Right lobe of liver (tissue), 4 donors: ENCODE measurements at regions not wholly inside any gene's neighbourhood (a gene's known extent, or its start where the extent isn't known, plus 50 kb on each side); places are given as distances from the start of the nearest gene placed in this dataset.

Source experiments
- POLR2A ChIP-seq: fragments of 450-650 bp; IDR thresholded peaks from one replicate; pipeline ENCODE4 v1.6.1; 2017; ENCODE audit warnings: antibody characterized with exemption, mild to moderate bottlenecking
- TF ChIP-seq, protein P1 (sequence below), 4 donors: fragments of 200-600 bp in 3 of 4; fragments of 450-650 bp in 1 of 4; IDR thresholded peaks; one replicate each; pipeline versions ENCODE4 v1.5.1 to v1.8.0; 2016 to 2022; ENCODE audit warnings: antibody characterized with exemption in 4 of 4, mild to moderate bottlenecking in 2 of 4
- donor health status: DM: no; HTN: no; CAD: no.
- donor health status: DM: no; HTN: no; CAD: no.
- donor health status: DM: no; HTN: yes; CAD: no.

- TF ChIP-seq, protein P1, sequence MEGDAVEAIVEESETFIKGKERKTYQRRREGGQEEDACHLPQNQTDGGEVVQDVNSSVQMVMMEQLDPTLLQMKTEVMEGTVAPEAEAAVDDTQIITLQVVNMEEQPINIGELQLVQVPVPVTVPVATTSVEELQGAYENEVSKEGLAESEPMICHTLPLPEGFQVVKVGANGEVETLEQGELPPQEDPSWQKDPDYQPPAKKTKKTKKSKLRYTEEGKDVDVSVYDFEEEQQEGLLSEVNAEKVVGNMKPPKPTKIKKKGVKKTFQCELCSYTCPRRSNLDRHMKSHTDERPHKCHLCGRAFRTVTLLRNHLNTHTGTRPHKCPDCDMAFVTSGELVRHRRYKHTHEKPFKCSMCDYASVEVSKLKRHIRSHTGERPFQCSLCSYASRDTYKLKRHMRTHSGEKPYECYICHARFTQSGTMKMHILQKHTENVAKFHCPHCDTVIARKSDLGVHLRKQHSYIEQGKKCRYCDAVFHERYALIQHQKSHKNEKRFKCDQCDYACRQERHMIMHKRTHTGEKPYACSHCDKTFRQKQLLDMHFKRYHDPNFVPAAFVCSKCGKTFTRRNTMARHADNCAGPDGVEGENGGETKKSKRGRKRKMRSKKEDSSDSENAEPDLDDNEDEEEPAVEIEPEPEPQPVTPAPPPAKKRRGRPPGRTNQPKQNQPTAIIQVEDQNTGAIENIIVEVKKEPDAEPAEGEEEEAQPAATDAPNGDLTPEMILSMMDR (IDR thresholded peaks at IDR 0.05), result no peak
- no peak for TF ChIP-seq POLR2A
Observed at GRCh38 chr21:28688381-28688780, 304.3 kb downstream of the LTN1 start.
